ENCODE measurements at regions not wholly inside any gene's neighbourhood (a gene's known extent, or its start where the extent isn't known, plus 50 kb on each side); places are given as distances from the start of the nearest gene placed in this dataset.

GRCh38 chr12:110995615-110996014, 75.2 kb upstream of the MYL2 start:
- no peak for ATAC-seq
- TF ChIP-seq, protein P1, sequence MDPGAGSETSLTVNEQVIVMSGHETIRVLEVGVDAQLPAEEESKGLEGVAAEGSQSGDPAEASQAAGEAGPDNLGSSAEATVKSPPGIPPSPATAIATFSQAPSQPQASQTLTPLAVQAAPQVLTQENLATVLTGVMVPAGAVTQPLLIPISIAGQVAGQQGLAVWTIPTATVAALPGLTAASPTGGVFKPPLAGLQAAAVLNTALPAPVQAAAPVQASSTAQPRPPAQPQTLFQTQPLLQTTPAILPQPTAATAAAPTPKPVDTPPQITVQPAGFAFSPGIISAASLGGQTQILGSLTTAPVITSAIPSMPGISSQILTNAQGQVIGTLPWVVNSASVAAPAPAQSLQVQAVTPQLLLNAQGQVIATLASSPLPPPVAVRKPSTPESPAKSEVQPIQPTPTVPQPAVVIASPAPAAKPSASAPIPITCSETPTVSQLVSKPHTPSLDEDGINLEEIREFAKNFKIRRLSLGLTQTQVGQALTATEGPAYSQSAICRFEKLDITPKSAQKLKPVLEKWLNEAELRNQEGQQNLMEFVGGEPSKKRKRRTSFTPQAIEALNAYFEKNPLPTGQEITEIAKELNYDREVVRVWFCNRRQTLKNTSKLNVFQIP (CRISPR knock-in tag; IDR thresholded peaks at IDR 0.05; ENCODE audit: borderline replicate concordance, low read depth), result no peak
- TF ChIP-seq TOX (CRISPR knock-in tag; IDR thresholded peaks at IDR 0.05; ENCODE audit: borderline replicate concordance) (no peak), ZFP30 (CRISPR knock-in tag; IDR thresholded peaks at IDR 0.05) (no peak), ZNF8 (CRISPR knock-in tag; IDR thresholded peaks at IDR 0.05) (no peak), RARB (CRISPR knock-in tag; IDR thresholded peaks at IDR 0.05) (no peak), ZNF70 (CRISPR knock-in tag; IDR thresholded peaks at IDR 0.05) (no peak), ISL1 (CRISPR knock-in tag; IDR thresholded peaks at IDR 0.05) (no peak), TCF4 (CRISPR knock-in tag; IDR thresholded peaks at IDR 0.05; ENCODE audit: borderline replicate concordance) (no peak), ZFP3 (CRISPR knock-in tag; IDR thresholded peaks at IDR 0.05) (no peak), CSDC2 (CRISPR knock-in tag; IDR thresholded peaks at IDR 0.05) (no peak), SNAI2 (CRISPR knock-in tag; IDR thresholded peaks at IDR 0.05) (no peak)

DNA sequence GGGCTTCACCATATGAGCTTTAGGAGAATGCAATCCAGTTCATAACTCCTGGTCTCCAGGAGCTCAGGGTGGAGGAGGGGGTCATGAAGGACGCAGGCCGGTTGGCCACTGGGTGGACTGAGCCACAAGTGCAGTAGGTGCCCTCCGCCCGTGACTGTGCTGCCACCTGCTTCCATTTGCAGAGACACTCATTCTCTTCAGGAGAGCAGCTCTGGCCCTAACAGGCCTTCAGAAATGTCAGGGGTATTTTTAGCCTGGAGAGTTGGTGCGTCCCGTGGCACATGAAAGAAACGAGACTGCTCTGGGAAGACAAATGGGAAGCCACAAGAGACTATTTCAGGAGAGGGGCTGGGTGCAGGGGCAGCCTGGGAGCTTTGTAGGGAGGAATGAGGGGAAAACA, 74.6 kb upstream of the MYL2 start:
- TF ChIP-seq ZFP30 (CRISPR knock-in tag; IDR thresholded peaks at IDR 0.05), result no peak
- no peak for TF ChIP-seq PPARA (CRISPR knock-in tag; IDR thresholded peaks at IDR 0.05; ENCODE audit: borderline replicate concordance)
- TF ChIP-seq, protein P1 (CRISPR knock-in tag; IDR thresholded peaks at IDR 0.05; ENCODE audit: borderline replicate concordance, low read depth), result no peak
- no peak for TF ChIP-seq ZNF70 (CRISPR knock-in tag; IDR thresholded peaks at IDR 0.05)
- TF ChIP-seq, protein P2, sequence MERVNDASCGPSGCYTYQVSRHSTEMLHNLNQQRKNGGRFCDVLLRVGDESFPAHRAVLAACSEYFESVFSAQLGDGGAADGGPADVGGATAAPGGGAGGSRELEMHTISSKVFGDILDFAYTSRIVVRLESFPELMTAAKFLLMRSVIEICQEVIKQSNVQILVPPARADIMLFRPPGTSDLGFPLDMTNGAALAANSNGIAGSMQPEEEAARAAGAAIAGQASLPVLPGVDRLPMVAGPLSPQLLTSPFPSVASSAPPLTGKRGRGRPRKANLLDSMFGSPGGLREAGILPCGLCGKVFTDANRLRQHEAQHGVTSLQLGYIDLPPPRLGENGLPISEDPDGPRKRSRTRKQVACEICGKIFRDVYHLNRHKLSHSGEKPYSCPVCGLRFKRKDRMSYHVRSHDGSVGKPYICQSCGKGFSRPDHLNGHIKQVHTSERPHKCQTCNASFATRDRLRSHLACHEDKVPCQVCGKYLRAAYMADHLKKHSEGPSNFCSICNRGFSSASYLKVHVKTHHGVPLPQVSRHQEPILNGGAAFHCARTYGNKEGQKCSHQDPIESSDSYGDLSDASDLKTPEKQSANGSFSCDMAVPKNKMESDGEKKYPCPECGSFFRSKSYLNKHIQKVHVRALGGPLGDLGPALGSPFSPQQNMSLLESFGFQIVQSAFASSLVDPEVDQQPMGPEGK (CRISPR knock-in tag; IDR thresholded peaks at IDR 0.05; ENCODE audit: borderline replicate concordance), result no peak
- no peak for TF ChIP-seq RARB (CRISPR knock-in tag; IDR thresholded peaks at IDR 0.05)
- no peak for TF ChIP-seq ZC3H10 (CRISPR knock-in tag; IDR thresholded peaks at IDR 0.05)
- no peak for TF ChIP-seq BACH2 (CRISPR knock-in tag; IDR thresholded peaks at IDR 0.05; ENCODE audit: borderline replicate concordance)
- TF ChIP-seq TCF4 (CRISPR knock-in tag; IDR thresholded peaks at IDR 0.05; ENCODE audit: borderline replicate concordance), result no peak
- TF ChIP-seq ZNF8 (CRISPR knock-in tag; IDR thresholded peaks at IDR 0.05), result no peak
- TF ChIP-seq GLIS3 (CRISPR knock-in tag; IDR thresholded peaks at IDR 0.05), result no peak
- no peak for TF ChIP-seq TOX (CRISPR knock-in tag; IDR thresholded peaks at IDR 0.05; ENCODE audit: borderline replicate concordance)
- TF ChIP-seq CSDC2 (CRISPR knock-in tag; IDR thresholded peaks at IDR 0.05), result no peak
- TF ChIP-seq CSRNP3 (CRISPR knock-in tag; IDR thresholded peaks at IDR 0.05), result no peak
- TF ChIP-seq ISL1 (CRISPR knock-in tag; IDR thresholded peaks at IDR 0.05), result no peak
- TF ChIP-seq SNAI2 (CRISPR knock-in tag; IDR thresholded peaks at IDR 0.05), result no peak
- TF ChIP-seq OSR1 (CRISPR knock-in tag; IDR thresholded peaks at IDR 0.05), result no peak
- no peak for ATAC-seq

DNA sequence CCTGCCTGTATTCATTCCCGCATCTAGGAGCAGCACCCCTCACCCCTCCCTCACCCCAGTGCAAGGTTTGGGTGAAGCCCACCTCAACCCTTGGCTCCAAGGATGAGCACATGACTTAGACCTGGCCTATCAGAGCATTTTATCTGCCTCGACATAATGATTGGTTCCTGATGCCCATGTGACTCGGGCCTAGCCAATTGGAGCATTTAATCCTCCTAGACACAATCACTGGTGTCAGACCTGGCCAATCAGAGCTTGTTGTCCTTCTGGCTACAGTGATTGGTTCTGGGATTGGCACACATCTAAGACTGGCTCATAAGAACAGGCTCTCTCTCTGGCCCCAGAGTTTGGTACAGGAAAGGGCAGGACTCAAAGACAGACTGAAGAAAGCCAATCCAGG, 73.1 kb upstream of the MYL2 start:
- TF ChIP-seq SNAI2 (CRISPR knock-in tag; IDR thresholded peaks at IDR 0.05) (no peak), ISL1 (CRISPR knock-in tag; IDR thresholded peaks at IDR 0.05) (no peak), ZNF70 (CRISPR knock-in tag; IDR thresholded peaks at IDR 0.05) (no peak), ARNTL (CRISPR knock-in tag; IDR thresholded peaks at IDR 0.05; ENCODE audit: borderline replicate concordance, low read depth) (no peak), CSDC2 (CRISPR knock-in tag; IDR thresholded peaks at IDR 0.05) (no peak), ZC3H10 (CRISPR knock-in tag; IDR thresholded peaks at IDR 0.05) (no peak), TCF4 (CRISPR knock-in tag; IDR thresholded peaks at IDR 0.05; ENCODE audit: borderline replicate concordance) (no peak), ESRRG (CRISPR knock-in tag; IDR thresholded peaks at IDR 0.05) (no peak), OSR1 (CRISPR knock-in tag; IDR thresholded peaks at IDR 0.05) (no peak), ZNF8 (CRISPR knock-in tag; IDR thresholded peaks at IDR 0.05) (no peak), BACH2 (CRISPR knock-in tag; IDR thresholded peaks at IDR 0.05; ENCODE audit: borderline replicate concordance) (no peak), TOX (CRISPR knock-in tag; IDR thresholded peaks at IDR 0.05; ENCODE audit: borderline replicate concordance) (no peak), CSRNP3 (CRISPR knock-in tag; IDR thresholded peaks at IDR 0.05) (no peak), GLIS3 (CRISPR knock-in tag; IDR thresholded peaks at IDR 0.05) (no peak), ZNF565 (CRISPR knock-in tag; conservative IDR thresholded peaks at IDR 0.05; ENCODE audit: low read depth) (no peak), ZFP3 (CRISPR knock-in tag; IDR thresholded peaks at IDR 0.05) (no peak), PPARA (CRISPR knock-in tag; IDR thresholded peaks at IDR 0.05; ENCODE audit: borderline replicate concordance) (no peak)
- TF ChIP-seq, protein P1 (CRISPR knock-in tag; IDR thresholded peaks at IDR 0.05; ENCODE audit: borderline replicate concordance, low read depth), result no peak
- no peak for ATAC-seq
